CD4-positive, alpha-beta T cell treated with Interleukin-10 for 1 hour (primary cell): ENCODE measurements at regions not wholly inside any gene's neighbourhood (a gene's known extent, or its start where the extent isn't known, plus 50 kb on each side); places are given as distances from the start of the nearest gene placed in this dataset.

ENCODE experiments used
- DNase-seq: peaks from one replicate; pipeline ENCODE4 v3.0.0-alpha.2; 2020

GRCh38 chr15:61459785-61460707 is 230.9 kb upstream of the RORA start:
- DNase-seq: no peak

GRCh38 chr15:61457050-61457733 is 228.1 kb upstream of the RORA start:
- DNase-seq: no peak

- DNase-seq: no peak
Measured at GRCh38 chr15:61449186-61449702, 220.1 kb upstream of the RORA start.

- no peak for DNase-seq
Measured at GRCh38 chr15:61447981-61448380, 218.9 kb upstream of the RORA start.

GRCh38 chr15:61444585-61444984 is 215.5 kb upstream of the RORA start:
- no peak for DNase-seq

GRCh38 chr15:61442821-61443220 is 213.7 kb upstream of the RORA start:
- DNase-seq: no peak

GRCh38 chr15:61441891-61442290 is 212.8 kb upstream of the RORA start:
- DNase-seq: no peak

GRCh38 chr15:61426466-61426865 is 197.4 kb upstream of the RORA start:
- DNase-seq: no peak

- no peak for DNase-seq
Measured at GRCh38 chr15:61425934-61426333, 196.8 kb upstream of the RORA start.

- no peak for DNase-seq
Measured at GRCh38 chr15:61422773-61423172, 193.7 kb upstream of the RORA start.

- no peak for DNase-seq
Measured at GRCh38 chr15:61421938-61422337, 192.8 kb upstream of the RORA start.

GRCh38 chr15:61421470-61421869 is 192.4 kb upstream of the RORA start:
- DNase-seq: no peak

GRCh38 chr15:61420546-61420945 is 191.4 kb upstream of the RORA start:
- no peak for DNase-seq

- no peak for DNase-seq
Measured at GRCh38 chr15:61415617-61416120, 186.6 kb upstream of the RORA start.

GRCh38 chr15:61411902-61412510 is 182.9 kb upstream of the RORA start:
- DNase-seq: no peak

- DNase-seq: no peak
Measured at GRCh38 chr15:61410662-61411061, 181.6 kb upstream of the RORA start.

GRCh38 chr15:61404567-61404966 is 175.5 kb upstream of the RORA start:
- DNase-seq: no peak

- DNase-seq: no peak
Measured at GRCh38 chr15:61403884-61404283, 174.8 kb upstream of the RORA start.

- no peak for DNase-seq
Measured at GRCh38 chr15:61401903-61402698, 173.0 kb upstream of the RORA start.

GRCh38 chr15:61398310-61398709 is 169.2 kb upstream of the RORA start:
- no peak for DNase-seq

GRCh38 chr15:61396235-61396919 is 167.3 kb upstream of the RORA start:
- DNase-seq: no peak

GRCh38 chr15:61393949-61394348 is 164.8 kb upstream of the RORA start:
- DNase-seq: no peak
